G401 (cell line): ENCODE measurements at regions not wholly inside any gene's neighbourhood (a gene's known extent, or its start where the extent isn't known, plus 50 kb on each side); places are given as distances from the start of the nearest gene placed in this dataset.

Experiments used
- DNase-seq: peaks from one replicate; pipeline ENCODE4 v3.0.0-alpha.2; 2015; ENCODE audit warnings: low spot score
- in situ Hi-C: cut with HindIII; loops from 2 replicates; pipeline ENCODE4 v1.10.0; 2016; ENCODE audit warnings: low sequenced_read_pairs, mixed read lengths

- no peak for DNase-seq
- in situ Hi-C loops, result no loop called here
Observed at GRCh38 chr15:68518046-68518445, 60.7 kb upstream of the CORO2B start.

- in situ Hi-C loops, result no loop called here
- DNase-seq, result no peak
Observed at GRCh38 chr15:68518785-68519430, 59.9 kb upstream of the CORO2B start.

DNA sequence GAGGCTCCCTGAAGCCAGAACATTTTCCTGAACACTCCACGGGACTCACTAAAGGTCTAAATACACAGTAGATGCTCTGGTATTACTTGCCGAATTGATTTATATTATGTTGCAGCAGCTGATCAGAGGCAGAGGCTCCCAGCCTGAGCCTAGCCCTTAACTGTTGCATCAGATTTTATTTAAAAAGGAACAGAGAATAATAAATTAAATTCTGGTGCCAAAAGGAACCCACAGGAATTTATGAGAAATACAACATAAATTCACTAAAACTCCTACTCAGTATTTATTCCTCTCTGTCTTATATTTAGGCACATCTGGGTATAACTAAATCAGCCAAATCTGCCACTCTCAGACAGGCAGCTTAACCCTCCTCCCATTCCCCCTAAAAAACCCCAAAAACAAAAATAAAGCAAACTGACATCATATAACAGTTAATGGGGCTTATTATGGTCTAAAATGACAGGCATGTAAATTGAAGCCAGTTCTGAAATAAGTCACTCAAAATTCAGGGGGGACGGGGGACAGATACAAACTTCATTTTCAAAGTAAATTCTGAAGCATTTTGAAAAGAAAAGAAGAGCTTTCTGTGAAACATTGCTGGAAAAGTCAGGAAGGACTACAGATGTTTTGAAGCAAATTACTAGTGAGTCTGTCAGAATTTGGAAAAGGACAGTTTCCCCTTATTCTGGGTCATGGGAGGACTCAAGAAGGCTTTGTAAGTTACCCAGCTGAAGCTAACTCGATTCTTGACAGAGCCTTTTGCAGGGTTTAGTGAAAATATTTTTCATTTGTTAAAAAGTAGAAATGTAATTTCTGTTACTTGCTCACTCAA, 53.8 kb upstream of the CORO2B start:
- no peak for DNase-seq
- in situ Hi-C loops, result no loop called here

DNA sequence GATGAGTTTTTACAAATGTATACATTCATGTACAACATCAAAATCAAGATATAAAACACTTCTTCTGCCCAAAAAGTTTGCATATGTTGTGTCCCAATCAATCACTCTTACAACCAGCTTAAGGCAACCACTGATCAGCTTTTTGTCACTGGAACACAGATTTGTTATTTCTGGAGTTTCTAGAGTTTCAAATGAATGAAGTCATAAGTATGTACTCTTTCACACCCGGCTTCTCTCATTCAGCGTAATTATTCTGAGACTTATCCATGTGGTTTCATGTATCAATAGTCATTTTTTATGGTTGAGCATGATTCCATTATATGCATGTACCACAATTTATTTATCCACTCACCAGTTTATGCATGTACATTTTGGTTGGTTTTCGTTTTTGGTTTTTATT, 53.0 kb upstream of the CORO2B start:
- no peak for DNase-seq
- in situ Hi-C loops, result no loop called here

GRCh38 chr15:68526269-68526668, 52.5 kb upstream of the CORO2B start:
- in situ Hi-C loops, result no loop called here
- no peak for DNase-seq

GRCh38 chr15:68526784-68527183, 52.0 kb upstream of the CORO2B start:
- in situ Hi-C loops, result no loop called here
- DNase-seq, result no peak

GRCh38 chr15:68528626-68529290, 50.0 kb upstream of the CORO2B start:
- in situ Hi-C loops, result no loop called here
- no peak for DNase-seq
